ENCODE measurements at regions not wholly inside any gene's neighbourhood (a gene's known extent, or its start where the extent isn't known, plus 50 kb on each side); places are given as distances from the start of the nearest gene placed in this dataset.

- ChIA-PET POLR2A (no interaction called here), CTCF (no interaction called here)
- BruUV-seq (replicated peaks) = no TSS peak
- intact Hi-C loops (cut with micrococcal nuclease; ENCODE audit: unreplicated experiment) = no loop called here
- Mint-ChIP-seq H3K4me3 (ENCODE audit: unreplicated experiment) (no peak overlapping the region), H3K27me3 (ENCODE audit: insufficient read depth, unreplicated experiment) (no peaks in the 10 kb centered on the region), H3K9me3 (ENCODE audit: unreplicated experiment) (no peaks in the 10 kb centered on the region), H3K4me1 (ENCODE audit: low read depth, unreplicated experiment) (peaks cover 25% of the 10 kb centered on the region), H3K27ac (ENCODE audit: unreplicated experiment) (peak overlapping the region; percentile 9), H3K36me3 (ENCODE audit: insufficient read depth, unreplicated experiment) (no peaks in the 10 kb centered on the region)
- TF ChIP-seq CTCF (IDR thresholded peaks at IDR 0.05; ENCODE audit: insufficient read depth in 1 of 2, low read depth in 1 of 2, low read length in 1 of 2, severe bottlenecking in 1 of 2, unreplicated experiment in 1 of 2) = no peak
- no peaks in the 10 kb centered on the region for H3K27me3 ChIP-seq (replicated peaks; ENCODE audit: control insufficient read depth, insufficient read depth, low read length)
- no peak for DNase-seq
- no peak overlapping the region for H3K4me3 ChIP-seq (ENCODE audit: low read depth, low read length)
- H3K36me3 ChIP-seq (ENCODE audit: control insufficient read depth, insufficient read depth, low read length) = no peaks in the 10 kb centered on the region
- H3K9me3 ChIP-seq = no peaks in the 10 kb centered on the region
- peaks cover 12% of the 10 kb centered on the region for H3K4me1 ChIP-seq
Measured at GRCh38 chr13:40348096-40348679, 318.3 kb downstream of the FOXO1 start.

- no TSS peak for BruUV-seq (replicated peaks)
- Mint-ChIP-seq H3K27ac (ENCODE audit: unreplicated experiment) (no peak overlapping the region), H3K27me3 (ENCODE audit: insufficient read depth, unreplicated experiment) (no peaks in the 10 kb centered on the region), H3K4me3 (ENCODE audit: unreplicated experiment) (no peak overlapping the region), H3K36me3 (ENCODE audit: insufficient read depth, unreplicated experiment) (no peaks in the 10 kb centered on the region), H3K9me3 (ENCODE audit: unreplicated experiment) (no peaks in the 10 kb centered on the region), H3K4me1 (ENCODE audit: low read depth, unreplicated experiment) (peaks cover 23% of the 10 kb centered on the region)
- intact Hi-C loops (cut with micrococcal nuclease; ENCODE audit: unreplicated experiment) = no loop called here
- Histone ChIP-seq H3K36me3 (ENCODE audit: control insufficient read depth, insufficient read depth, low read length) (no peaks in the 10 kb centered on the region), H3K4me1 (peaks cover 14% of the 10 kb centered on the region), H3K27me3 (replicated peaks; ENCODE audit: control insufficient read depth, insufficient read depth, low read length) (no peaks in the 10 kb centered on the region), H3K4me3 (ENCODE audit: low read depth, low read length) (no peak overlapping the region), H3K9me3 (no peaks in the 10 kb centered on the region)
- DNase-seq = no peak
- TF ChIP-seq CTCF (IDR thresholded peaks at IDR 0.05; ENCODE audit: insufficient read depth in 1 of 2, low read depth in 1 of 2, low read length in 1 of 2, severe bottlenecking in 1 of 2, unreplicated experiment in 1 of 2) = no peak
- ChIA-PET POLR2A (no interaction called here), CTCF (no interaction called here)
Measured at GRCh38 chr13:40350283-40350992, 316.0 kb downstream of the FOXO1 start.

- peaks cover 20% of the 10 kb centered on the region for H3K4me1 Mint-ChIP-seq (ENCODE audit: low read depth, unreplicated experiment)
- POLR2A ChIA-PET = no interaction called here
Measured at GRCh38 chr13:40351537-40352379, 314.7 kb downstream of the FOXO1 start.

More at GRCh38 chr13:40351537-40352379, 314.7 kb downstream of the FOXO1 start:
- no peaks in the 10 kb centered on the region for H3K27me3 ChIP-seq (replicated peaks; ENCODE audit: control insufficient read depth, insufficient read depth, low read length)
- DNase-seq = no peak
- Mint-ChIP-seq H3K27me3 (ENCODE audit: insufficient read depth, unreplicated experiment) (no peaks in the 10 kb centered on the region), H3K9me3 (ENCODE audit: unreplicated experiment) (no peaks in the 10 kb centered on the region), H3K4me3 (ENCODE audit: unreplicated experiment) (no peak overlapping the region), H3K36me3 (ENCODE audit: insufficient read depth, unreplicated experiment) (no peaks in the 10 kb centered on the region), H3K27ac (ENCODE audit: unreplicated experiment) (no peak overlapping the region)
- no peaks in the 10 kb centered on the region for H3K9me3 ChIP-seq
- TF ChIP-seq CTCF (IDR thresholded peaks at IDR 0.05; ENCODE audit: insufficient read depth in 1 of 2, low read depth in 1 of 2, low read length in 1 of 2, severe bottlenecking in 1 of 2, unreplicated experiment in 1 of 2) = no peak
- CTCF ChIA-PET = no interaction called here
- intact Hi-C loops (cut with micrococcal nuclease; ENCODE audit: unreplicated experiment) = no loop called here
- no TSS peak for BruUV-seq (replicated peaks)
- H3K36me3 ChIP-seq (ENCODE audit: control insufficient read depth, insufficient read depth, low read length) = no peaks in the 10 kb centered on the region
- peaks cover 12% of the 10 kb centered on the region for H3K4me1 ChIP-seq
- no peak overlapping the region for H3K4me3 ChIP-seq (ENCODE audit: low read depth, low read length)

Data from Caco-2 (cell line).